GM06990 (cell line): ENCODE measurements at regions not wholly inside any gene's neighbourhood (a gene's known extent, or its start where the extent isn't known, plus 50 kb on each side); places are given as distances from the start of the nearest gene placed in this dataset.

Source experiments
- DNase-seq: peaks from one replicate; pipeline ENCODE4 v3.0.0-alpha.2; 2011; ENCODE audit not compliant: insufficient read length; ENCODE audit errors: extremely low read depth
- H3K27me3 ChIP-seq: replicated peaks from 2 replicates; pipeline ENCODE4 v1.6.0; 2011; ENCODE audit warnings: low read length; ENCODE audit not compliant: control insufficient read depth, insufficient read depth
- H3K36me3 ChIP-seq: 2 replicates; pipeline ENCODE4 v1.5.1; 2011; ENCODE audit warnings: low read length; ENCODE audit not compliant: control insufficient read depth, insufficient read depth
- H3K4me3 ChIP-seq: replicated peaks from 2 replicates; pipeline ENCODE4 v1.5.1; 2011; ENCODE audit warnings: low read depth, mild to moderate bottlenecking, control low read depth, low read length
- TF ChIP-seq, protein P1 (sequence below): IDR thresholded peaks from 2 replicates; pipeline ENCODE4 v1.5.1; 2011; ENCODE audit warnings: low read length, control low read depth, mild to moderate bottlenecking, inconsistent platforms; ENCODE audit not compliant: insufficient read depth, poor library complexity, severe bottlenecking

GRCh38 chr4:155564086-155564485 is 102.6 kb upstream of the GUCY1A1 start:
- Histone ChIP-seq H3K4me3 (no peak overlapping the region), H3K27me3 (no peaks in the 10 kb centered on the region; the same call in 1 of the 2 replicates), H3K36me3 (no peaks in the 10 kb centered on the region)
- DNase-seq = no peak
- TF ChIP-seq, protein P1, sequence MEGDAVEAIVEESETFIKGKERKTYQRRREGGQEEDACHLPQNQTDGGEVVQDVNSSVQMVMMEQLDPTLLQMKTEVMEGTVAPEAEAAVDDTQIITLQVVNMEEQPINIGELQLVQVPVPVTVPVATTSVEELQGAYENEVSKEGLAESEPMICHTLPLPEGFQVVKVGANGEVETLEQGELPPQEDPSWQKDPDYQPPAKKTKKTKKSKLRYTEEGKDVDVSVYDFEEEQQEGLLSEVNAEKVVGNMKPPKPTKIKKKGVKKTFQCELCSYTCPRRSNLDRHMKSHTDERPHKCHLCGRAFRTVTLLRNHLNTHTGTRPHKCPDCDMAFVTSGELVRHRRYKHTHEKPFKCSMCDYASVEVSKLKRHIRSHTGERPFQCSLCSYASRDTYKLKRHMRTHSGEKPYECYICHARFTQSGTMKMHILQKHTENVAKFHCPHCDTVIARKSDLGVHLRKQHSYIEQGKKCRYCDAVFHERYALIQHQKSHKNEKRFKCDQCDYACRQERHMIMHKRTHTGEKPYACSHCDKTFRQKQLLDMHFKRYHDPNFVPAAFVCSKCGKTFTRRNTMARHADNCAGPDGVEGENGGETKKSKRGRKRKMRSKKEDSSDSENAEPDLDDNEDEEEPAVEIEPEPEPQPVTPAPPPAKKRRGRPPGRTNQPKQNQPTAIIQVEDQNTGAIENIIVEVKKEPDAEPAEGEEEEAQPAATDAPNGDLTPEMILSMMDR = no peak

GRCh38 chr4:155559915-155560314 is 106.7 kb upstream of the GUCY1A1 start:
- H3K4me3 ChIP-seq = no peak overlapping the region

DNA sequence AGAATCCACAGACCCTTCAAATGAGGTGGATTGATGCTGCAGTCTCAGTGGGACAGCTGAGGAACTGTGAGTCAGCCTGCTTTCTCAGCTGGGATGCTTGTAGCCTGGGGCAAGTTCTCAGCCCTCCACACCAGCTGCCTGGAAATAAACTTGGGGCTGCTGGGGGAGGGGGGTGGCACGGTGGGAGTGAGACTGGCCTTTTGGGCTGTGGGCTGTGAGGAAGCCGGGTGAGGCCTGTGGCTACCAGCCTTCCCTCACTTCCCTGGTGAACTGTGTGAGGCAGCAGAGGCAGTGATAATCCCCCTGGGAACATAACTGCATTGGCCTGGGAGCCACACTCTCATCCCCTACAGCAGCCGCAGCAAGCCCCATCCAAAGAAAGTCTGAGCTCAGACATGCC is 114.5 kb upstream of the GUCY1A1 start:
- TF ChIP-seq, protein P1 = no peak
- Histone ChIP-seq H3K36me3 (no peaks in the 10 kb centered on the region), H3K4me3 (no peak overlapping the region), H3K27me3 (no peaks in the 10 kb centered on the region)
- no peak for DNase-seq

More at GRCh38 chr4:155559915-155560314, 106.7 kb upstream of the GUCY1A1 start:
- TF ChIP-seq, protein P1 = no peak
- no peak for DNase-seq
- Histone ChIP-seq H3K27me3 (no peaks in the 10 kb centered on the region; the same call in 1 of the 2 replicates), H3K36me3 (no peaks in the 10 kb centered on the region)

GRCh38 chr4:155548173-155548572 is 118.5 kb upstream of the GUCY1A1 start:
- no peak for DNase-seq
- Histone ChIP-seq H3K36me3 (no peaks in the 10 kb centered on the region), H3K27me3 (no peaks in the 10 kb centered on the region), H3K4me3 (no peak overlapping the region)
- TF ChIP-seq, protein P1 = no peak

DNA sequence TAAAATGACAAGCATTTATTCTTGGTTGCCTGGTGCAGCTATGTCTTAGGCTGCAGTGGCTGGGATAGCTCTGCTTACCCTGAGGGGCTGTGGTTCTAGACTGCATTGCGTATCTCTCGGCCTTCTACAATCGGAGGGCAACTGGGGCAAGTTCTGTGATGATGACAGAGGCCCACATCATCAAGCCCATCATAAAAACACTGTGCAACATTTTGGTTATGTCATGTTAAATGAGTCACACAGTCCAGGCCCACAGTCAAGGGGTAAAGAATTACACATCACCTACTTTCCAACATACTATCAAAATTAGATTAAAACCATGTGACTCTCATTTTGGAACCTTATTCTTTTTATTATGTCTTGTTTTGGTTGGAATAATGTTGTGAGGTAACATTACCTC is 120.2 kb upstream of the GUCY1A1 start:
- no peaks in the 10 kb centered on the region for H3K27me3 ChIP-seq
- no peaks in the 10 kb centered on the region for H3K36me3 ChIP-seq
- no peak for DNase-seq
- TF ChIP-seq, protein P1 = no peak
- no peak overlapping the region for H3K4me3 ChIP-seq

GRCh38 chr4:155545456-155545855 is 121.2 kb upstream of the GUCY1A1 start:
- no peak for DNase-seq
- no peaks in the 10 kb centered on the region for H3K27me3 ChIP-seq
- no peak overlapping the region for H3K4me3 ChIP-seq
- no peaks in the 10 kb centered on the region for H3K36me3 ChIP-seq
- TF ChIP-seq, protein P1 = no peak
